GM19463 (cell line): ENCODE measurements at regions not wholly inside any gene's neighbourhood (a gene's known extent, or its start where the extent isn't known, plus 50 kb on each side); places are given as distances from the start of the nearest gene placed in this dataset.
A peak's percentile ranks its signal among the peaks of the same experiment; 100 is the strongest.
"Not testable (repeated sequence)": the region's sequence is repeated elsewhere in the genome, so short reads cannot be mapped to it uniquely, and the experiment has no call there.

ENCODE experiments used
- ATAC-seq: cut with Tn5 transposase; IDR thresholded peaks from one replicate; pipeline ENCODE4 v1.9.1; 2021; ENCODE audit warnings: mild to moderate bottlenecking, moderate library complexity; ENCODE audit not compliant: unreplicated experiment

DNA sequence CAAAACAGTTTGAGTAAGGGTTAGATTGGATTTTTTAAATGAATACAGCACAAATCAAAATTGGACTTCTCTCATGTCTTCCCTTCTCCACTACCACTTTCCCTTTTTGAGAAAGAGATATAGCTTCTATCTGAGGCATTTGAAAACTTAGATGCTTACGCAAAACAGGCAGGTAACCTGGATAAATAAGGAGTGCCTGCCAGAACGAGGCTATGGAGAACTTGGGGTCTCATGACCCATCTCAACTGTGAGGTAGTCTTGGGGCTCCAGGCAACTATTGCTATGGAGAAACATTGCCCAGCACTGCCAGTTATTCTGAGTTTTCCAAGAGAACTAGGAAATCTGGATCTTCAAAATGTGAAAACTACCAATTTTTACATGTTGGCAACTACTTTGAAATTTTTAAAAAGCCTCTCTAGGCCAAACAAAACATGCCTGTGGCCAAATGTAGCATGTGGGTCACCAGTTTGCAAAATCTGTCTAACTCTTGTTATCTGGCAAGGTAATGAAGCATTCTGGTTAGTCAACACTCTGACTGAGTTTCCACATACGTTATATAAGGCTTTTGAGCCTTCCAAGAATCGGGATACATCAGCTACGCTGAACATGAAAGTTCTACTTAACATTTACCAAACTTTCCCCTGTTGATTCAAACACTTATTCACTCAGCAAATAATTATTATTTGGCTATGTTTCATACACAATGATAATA, 752.7 kb downstream of the KCNA4 start:
- ATAC-seq: no peak

- ATAC-seq: no peak
These were observed 755.0 kb downstream of the KCNA4 start for GRCh38 chr11:29261831-29262230.

DNA sequence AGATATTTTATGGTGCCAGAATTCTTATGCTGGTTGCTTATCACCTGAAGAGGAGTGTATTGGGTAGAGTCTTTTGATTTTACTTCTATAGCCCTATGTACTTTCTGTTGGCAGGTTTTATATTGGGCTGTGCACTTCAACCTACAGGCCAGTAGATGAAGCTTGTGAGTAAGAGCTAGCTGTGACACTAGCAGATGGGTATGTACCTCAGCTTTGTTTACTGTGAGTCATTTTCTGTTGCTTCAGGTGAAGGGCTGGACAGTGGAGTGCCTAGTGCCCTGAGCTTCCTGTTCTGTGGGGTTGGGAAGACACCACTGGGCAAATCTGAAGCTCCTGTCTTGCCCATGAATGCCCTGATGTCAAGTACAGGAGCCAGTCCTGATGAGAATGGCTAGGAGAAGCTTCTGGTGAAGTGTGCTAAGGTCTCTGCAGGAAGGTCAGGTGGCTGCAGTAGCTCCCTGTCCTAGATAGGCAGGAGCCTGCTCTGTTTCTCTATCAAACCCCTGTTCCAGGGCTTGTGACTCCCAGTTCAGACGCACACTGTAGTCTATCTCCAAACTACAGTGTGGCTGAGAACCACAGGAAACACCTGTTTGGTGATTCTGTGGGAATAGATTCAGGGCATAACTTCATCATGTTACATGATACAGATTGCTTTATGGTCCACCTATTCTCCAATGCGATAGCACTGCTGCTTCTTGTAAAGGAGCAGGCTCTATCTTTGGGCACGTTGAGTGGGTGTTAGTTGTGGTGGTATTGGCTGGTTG, 755.7 kb downstream of the KCNA4 start:
- no peak for ATAC-seq

DNA sequence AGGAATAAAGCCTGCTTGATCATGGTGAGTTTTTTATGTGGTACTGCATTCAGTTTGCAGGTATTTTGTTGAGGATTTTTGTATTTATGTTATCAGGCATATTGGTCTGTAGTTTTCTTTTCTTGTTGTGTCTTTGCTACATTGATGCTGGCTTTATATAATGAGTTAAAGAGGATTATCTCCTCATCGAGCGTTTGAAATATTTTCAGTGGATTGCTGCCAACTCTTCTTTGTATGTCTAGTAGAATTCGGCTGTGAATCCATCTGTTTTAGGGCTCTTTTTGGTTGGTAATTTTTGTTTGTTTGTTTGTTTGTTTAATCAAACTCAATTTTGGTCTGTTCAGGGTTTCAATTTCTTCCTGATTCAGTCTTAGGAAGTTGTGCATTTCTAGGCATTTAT, 758.4 kb downstream of the KCNA4 start:
- no peak for ATAC-seq

GRCh38 chr11:29256580-29256979, 760.2 kb downstream of the KCNA4 start:
- peak; percentile 51 for ATAC-seq

DNA sequence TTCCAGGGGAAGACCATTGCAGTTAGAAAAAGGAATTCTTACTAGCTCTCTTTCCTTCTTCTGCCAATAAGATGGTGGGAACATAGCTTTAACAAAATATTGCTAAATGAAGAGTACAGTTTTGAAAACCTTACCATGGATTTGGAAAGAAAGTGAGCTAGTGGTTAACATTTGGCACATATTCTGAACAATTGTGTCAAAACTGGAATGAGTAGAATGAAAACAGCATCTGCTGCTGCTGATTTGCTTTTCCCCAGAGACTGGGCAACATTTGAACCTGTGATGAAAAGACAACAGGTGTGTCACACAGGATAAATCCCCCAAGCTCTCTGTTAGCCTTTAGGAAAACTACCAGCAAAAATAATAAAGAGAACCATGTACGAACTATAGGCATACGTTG, 761.4 kb downstream of the KCNA4 start:
- no peak for ATAC-seq

DNA sequence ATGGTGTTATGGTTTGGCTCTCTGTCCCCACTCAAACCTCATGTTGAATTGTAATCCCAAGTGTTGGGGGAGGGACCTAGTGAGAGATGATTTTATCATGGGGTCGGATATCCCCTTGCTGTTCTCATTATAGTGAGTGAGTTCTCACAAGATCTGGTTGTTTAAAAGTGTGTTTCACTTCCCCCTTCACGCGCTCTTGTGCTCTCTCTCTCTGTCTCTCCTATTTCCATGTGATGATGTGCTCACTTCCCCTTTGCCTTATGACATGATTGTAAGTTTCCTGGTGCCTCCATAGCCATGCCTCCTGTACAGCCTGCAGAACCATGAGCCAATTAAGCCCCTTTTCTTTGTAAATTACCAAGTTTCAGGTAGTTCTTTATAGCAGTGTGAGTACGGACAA, 765.1 kb downstream of the KCNA4 start:
- ATAC-seq: peak; percentile 75

DNA sequence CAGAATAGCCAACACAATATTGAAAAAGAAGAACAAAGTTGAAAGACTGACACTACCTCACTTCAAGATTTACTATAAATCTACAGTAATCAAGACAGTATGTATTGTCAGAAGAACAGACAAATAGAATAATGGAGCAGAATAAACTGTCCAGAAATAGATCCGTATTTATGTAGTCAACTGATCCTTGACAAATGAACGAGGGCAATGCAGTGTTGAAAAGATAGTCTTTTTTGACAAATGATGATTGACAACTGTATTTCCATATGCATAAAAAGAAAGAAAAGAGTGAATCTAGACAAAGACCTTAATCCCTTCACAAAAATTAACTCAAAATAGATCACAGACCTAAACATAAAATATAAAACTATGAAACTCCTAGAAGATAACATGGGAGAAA, 767.1 kb downstream of the KCNA4 start:
- no peak for ATAC-seq

- no peak for ATAC-seq
These were observed 772.5 kb downstream of the KCNA4 start for GRCh38 chr11:29244355-29244754.

GRCh38 chr11:29243616-29244015, 773.2 kb downstream of the KCNA4 start:
- ATAC-seq: no peak

DNA sequence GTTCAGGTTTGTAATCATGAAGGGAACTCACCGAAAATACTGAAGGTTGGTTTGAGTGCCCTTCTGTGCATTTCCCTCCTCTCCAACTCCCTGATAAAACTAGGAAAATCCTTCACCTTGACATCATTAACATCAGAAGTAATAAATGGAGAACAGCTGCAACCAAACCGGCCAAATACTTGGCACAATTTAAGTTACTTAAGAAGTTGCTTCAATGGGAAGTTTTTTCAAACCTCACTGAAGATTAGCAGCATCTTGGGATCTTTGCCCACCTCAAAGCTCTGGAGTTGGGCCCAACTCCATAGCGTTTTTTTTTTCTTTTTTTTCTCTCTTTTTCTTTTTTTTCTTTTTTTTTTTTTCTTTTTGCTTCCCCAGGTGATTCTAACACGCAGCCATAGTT, 784.8 kb downstream of the KCNA4 start:
- no peak for ATAC-seq

DNA sequence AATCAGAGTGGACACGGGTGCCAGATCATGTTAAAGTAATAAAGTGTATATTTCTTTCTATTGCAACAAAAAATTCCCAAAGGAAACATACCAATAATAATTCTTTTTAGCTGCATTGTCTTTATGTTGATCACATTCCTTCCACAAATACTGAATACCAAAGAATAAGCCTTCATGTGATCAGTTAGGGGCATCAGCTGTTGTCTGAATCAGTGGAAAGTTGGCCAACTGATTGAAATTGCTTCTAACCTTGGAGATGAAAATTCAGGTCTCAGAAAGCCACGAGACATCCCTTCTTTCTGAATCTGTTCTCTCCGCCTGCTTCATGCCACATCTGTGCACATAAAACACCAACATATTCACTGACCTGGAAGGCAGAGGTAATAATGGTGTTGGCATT, 785.2 kb downstream of the KCNA4 start:
- no peak for ATAC-seq

- ATAC-seq: no peak
These were observed 789.0 kb downstream of the KCNA4 start for GRCh38 chr11:29227811-29228210.

DNA sequence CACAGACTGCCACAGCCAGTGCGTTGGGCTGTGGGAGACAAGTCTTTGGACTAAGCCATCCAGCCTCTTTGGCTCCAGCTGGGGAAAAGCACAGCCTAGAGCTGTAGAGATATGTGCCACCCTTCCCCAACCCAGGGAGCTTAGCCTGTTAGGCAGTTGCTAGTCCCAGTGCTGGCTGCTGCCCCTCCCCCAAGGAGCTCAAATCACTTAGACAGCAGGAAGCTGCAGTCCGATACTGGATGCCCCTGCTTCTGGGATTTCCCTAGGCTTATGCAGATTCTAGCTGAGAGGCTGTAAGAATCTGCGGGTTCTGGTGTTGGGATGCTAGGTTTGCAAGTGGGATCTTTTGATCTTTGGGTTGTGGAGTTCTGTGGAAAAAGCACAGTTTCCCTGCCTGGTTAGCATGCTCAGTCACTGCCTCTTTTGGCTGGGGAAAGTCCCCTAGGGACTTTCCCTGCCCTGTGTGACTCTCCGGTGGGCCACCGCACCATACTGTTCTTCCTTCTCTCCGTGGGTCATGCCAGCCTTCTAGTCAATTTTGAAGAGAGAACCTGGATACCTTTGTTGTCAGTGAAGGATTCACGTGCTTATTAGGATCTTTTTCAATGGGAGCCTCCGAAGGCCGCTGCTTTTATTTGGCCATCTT, 792.0 kb downstream of the KCNA4 start:
- ATAC-seq: no peak

DNA sequence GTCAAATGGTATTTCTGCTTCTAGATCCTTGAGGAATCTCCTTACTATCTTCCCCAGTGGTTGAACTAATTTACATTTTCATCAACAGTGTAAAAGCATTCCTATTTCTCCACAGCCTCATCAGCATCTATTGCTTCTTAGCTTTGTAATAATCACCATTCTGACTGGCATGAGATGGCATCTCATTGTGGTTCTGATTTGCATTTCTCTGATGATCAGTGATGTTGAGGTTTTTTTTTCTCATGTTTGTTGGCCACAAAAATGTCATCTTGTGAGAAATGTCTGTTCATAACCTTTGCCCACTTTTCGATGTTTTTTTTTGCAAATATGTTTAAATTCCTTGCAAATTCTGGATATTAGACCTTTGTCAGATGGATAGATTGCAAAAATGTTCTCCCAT, 797.3 kb downstream of the KCNA4 start:
- ATAC-seq: not testable (repeated sequence)

GRCh38 chr11:29217901-29218300, 798.9 kb downstream of the KCNA4 start:
- no peak for ATAC-seq

GRCh38 chr11:29214833-29215232, 802.0 kb downstream of the KCNA4 start:
- ATAC-seq: no peak

DNA sequence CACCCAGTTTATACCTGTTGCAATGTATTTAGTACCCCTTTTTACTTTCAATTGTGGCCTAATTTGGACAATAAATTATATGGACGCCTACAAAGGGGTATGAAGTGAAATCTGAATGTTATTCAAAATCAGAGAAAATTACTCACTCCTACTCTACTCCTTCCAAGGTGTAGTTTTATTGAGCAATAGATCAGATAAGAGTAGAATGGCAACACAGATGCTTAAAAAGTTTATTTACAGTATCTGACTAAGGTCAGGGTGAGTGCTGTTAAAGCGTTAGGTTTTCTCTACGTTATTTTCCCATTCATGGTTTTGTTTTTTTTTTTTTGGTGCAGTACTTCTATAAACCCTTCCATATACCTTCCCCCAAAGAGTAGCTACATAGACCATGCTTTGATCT, 805.6 kb downstream of the KCNA4 start:
- ATAC-seq: no peak

- ATAC-seq: no peak
These were observed 806.4 kb downstream of the KCNA4 start for GRCh38 chr11:29210426-29210825.

DNA sequence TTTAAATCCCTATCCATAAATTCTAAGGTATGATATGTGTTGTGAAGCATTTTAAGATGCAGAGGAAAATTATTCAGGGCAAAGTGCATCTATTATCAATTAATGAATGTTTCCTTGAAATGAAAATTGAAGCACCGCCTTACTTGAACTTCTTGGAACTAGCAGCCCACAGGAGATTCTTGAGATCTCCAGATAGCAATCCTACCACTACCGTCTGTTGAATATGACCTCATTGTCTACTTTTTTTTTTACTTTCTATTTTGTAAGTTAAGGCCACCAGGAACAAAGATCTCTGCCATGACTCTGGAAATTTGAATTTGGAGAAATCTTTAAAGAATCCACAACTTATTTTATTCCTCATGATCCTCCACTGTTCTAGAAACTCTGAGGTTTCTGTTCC, 808.7 kb downstream of the KCNA4 start:
- ATAC-seq: no peak

DNA sequence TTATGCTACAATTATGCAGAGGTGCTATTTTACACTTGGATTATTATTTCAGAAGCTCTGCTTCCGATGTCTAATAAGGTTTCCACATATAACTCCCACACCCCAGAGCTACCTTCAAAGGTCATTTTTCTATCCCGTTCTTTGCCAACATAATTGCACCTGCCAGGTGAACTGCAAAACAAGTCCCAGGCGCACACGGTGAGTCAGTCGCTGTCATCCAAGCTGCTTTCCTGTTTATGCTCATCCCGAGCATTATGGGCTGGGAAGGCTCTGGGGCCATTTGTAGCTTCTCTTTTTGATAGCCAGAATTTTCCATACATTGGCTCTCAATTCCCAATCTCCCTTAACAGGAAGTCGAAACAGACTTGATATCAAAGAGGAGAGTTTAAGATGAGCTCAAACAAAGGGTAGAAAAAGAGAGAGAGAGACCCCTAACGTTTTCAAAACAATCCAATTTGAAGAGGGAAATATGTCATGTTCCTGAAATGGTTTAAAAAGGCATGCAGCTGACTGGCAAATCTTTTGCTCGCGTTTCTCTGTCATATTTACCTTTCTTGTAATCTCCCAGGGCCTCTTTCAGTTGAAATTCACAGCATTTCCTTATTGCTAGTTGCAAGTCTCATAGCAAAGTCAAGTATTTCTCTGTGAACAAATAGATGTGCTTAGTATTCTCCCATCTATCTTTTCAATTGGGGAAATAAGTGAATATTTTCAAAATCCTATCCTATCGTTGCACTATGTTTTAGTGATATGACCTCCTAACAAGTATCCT, 815.9 kb downstream of the KCNA4 start:
- ATAC-seq: no peak
